Natural killer cell treated with Interleukin-12 subunit alpha and Interleukin-12 subunit beta and Interleukin-15 and Interleukin-18, amount 100 ng/mL, for 72 hours (primary cell): ENCODE measurements at regions not wholly inside any gene's neighbourhood (a gene's known extent, or its start where the extent isn't known, plus 50 kb on each side); places are given as distances from the start of the nearest gene placed in this dataset.

Experiments
- ATAC-seq, 2 donors: fragments of 150-1000 bp; cut with Tn5 transposase in 1 of 2; sonication (Bioruptor Pico), chemical (Tn5 transposase) in 1 of 2; 2 replicates each; pipeline ENCODE4 v1.10.0; 2021
- DNase-seq: peaks from one replicate; pipeline ENCODE4 v3.0.0; 2022; ENCODE audit warnings: low spot score
- H3K27ac Mint-ChIP-seq, 2 donors: 1 replicate in 1 of 2; 2 replicates in 1 of 2; pipeline ENCODE4 v1.8.0; 2022; ENCODE audit warnings: mixed read lengths in 2 of 2, mild to moderate bottlenecking in 1 of 2, moderate library complexity in 1 of 2
- H3K27me3 Mint-ChIP-seq, 2 donors: 1 replicate in 1 of 2; 2 replicates in 1 of 2; pipeline ENCODE4 v1.8.0; 2022; ENCODE audit warnings: mixed read lengths in 2 of 2
- H3K36me3 Mint-ChIP-seq: one replicate; pipeline ENCODE4 v1.8.0; 2022; ENCODE audit warnings: mixed read lengths
- H3K4me1 Mint-ChIP-seq, 2 donors: 1 replicate in 1 of 2; 2 replicates in 1 of 2; pipeline ENCODE4 v1.8.0; 2022; ENCODE audit warnings: low read depth in 2 of 2, mixed read lengths in 2 of 2, mild to moderate bottlenecking in 1 of 2
- H3K4me3 Mint-ChIP-seq: one replicate; pipeline ENCODE4 v1.8.0; 2022; ENCODE audit warnings: mixed read lengths
- H3K9me3 Mint-ChIP-seq: 2 replicates; pipeline ENCODE4 v1.8.0; 2022; ENCODE audit warnings: mixed read lengths

- Mint-ChIP-seq H3K27me3 (peaks cover 6 to 20% of the 10 kb centered on the region in 2 donors), H3K9me3 (no peaks in the 10 kb centered on the region), H3K4me3 (no peak overlapping the region), H3K27ac (no peak overlapping the region), H3K36me3 (no peaks in the 10 kb centered on the region), H3K4me1 (peaks cover 0 to 2% of the 10 kb centered on the region in 2 donors)
- ATAC-seq (no peak), DNase-seq (no peak)
Observed at GRCh38 chr15:69994429-69995205, 103.1 kb downstream of the TLE3 start.

DNA sequence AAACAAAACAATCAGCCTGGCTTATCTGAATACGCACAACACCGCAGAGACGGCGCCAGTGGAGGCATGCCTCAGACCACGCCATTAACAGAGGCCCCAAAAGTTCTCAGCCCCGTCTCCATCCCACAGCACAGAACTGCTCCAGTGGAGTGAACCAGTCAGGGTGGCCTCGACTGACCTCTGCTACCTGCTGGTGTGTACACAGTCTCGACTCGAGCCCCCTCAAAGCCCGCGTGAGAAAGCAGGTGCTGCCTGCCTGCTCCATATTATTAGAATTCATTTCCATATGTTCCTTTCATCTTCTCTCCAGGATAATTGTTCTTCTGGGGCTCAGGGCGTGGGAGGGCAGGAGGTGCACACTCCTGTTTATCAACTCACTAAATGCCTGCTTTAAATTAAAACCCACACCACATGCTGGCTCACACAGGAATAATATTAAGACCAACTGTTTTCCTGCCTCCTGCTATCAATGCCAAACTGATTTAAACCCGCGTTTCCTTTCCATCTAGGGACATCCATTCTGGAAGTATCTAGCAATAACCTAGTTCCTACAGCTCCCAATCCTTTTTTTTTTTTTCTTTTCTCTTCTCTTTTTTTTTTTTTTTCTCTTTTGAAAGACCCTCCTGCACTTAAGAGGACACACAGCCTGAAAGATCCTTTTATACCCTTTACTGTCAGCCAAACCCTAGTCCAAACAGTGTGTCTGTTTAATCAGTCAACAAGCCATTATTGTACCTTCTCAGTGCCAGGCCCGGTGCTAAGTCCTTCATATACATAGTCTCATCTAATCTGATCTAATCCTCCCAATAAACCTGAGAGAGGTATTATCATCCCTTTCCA lies 101.2 kb downstream of the TLE3 start:
- H3K27me3 Mint-ChIP-seq, result peaks cover 7 to 22% of the 10 kb centered on the region in 2 donors
- no peak for DNase-seq
- no peaks in the 10 kb centered on the region for H3K9me3 Mint-ChIP-seq
- peaks cover 0 to 3% of the 10 kb centered on the region in 2 donors for H3K4me1 Mint-ChIP-seq
- H3K4me3 Mint-ChIP-seq, result no peak overlapping the region
- no peaks in the 10 kb centered on the region for H3K36me3 Mint-ChIP-seq
- no peak overlapping the region for H3K27ac Mint-ChIP-seq
- no peak for ATAC-seq

GRCh38 chr15:69997161-69997485 lies 100.6 kb downstream of the TLE3 start:
- H3K36me3 Mint-ChIP-seq, result no peaks in the 10 kb centered on the region
- peaks cover 0 to 3% of the 10 kb centered on the region in 2 donors for H3K4me1 Mint-ChIP-seq
- H3K27ac Mint-ChIP-seq, result no peak overlapping the region
- H3K27me3 Mint-ChIP-seq, result peaks cover 10 to 23% of the 10 kb centered on the region in 2 donors
- no peak for ATAC-seq
- H3K9me3 Mint-ChIP-seq, result no peaks in the 10 kb centered on the region
- H3K4me3 Mint-ChIP-seq, result no peak overlapping the region
- no peak for DNase-seq
